ENCODE measurements at regions not wholly inside any gene's neighbourhood (a gene's known extent, or its start where the extent isn't known, plus 50 kb on each side); places are given as distances from the start of the nearest gene placed in this dataset.
A peak's percentile ranks its signal among the peaks of the same experiment; 100 is the strongest.

DNA sequence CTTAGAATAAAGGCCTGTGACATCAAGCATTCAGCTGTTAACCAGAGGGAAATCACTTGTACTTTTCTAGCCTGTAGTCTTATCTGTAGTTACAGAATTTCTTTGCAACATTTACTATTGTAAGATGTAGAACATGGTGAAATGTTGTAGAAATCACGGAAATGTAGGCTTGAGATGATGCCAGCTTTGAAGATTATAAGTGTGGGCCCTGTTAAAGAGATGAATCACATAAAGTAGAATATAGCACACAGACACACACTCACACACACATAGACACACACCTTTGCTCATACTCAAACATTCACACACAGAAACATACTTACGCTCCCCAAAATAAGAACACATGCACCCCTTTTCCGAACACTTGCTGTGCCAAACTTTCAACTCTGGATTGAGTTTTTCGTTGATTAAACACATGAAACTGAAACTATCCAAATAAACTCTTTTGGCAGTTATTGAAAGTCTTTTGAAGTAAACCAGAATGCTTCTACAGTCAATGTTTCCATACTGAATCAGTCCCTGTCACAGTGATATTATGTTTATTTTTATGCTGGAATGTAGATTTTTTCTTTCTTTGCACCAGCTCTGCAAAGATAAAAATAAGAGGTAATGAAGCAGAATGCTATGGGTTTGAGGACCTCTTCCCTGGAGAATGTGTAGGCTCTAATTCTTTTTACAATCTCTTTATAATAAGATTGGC, 230.3 kb upstream of the MEOX2 start:
- DNase-seq (ENCODE audit: low spot score), result no peak

DNA sequence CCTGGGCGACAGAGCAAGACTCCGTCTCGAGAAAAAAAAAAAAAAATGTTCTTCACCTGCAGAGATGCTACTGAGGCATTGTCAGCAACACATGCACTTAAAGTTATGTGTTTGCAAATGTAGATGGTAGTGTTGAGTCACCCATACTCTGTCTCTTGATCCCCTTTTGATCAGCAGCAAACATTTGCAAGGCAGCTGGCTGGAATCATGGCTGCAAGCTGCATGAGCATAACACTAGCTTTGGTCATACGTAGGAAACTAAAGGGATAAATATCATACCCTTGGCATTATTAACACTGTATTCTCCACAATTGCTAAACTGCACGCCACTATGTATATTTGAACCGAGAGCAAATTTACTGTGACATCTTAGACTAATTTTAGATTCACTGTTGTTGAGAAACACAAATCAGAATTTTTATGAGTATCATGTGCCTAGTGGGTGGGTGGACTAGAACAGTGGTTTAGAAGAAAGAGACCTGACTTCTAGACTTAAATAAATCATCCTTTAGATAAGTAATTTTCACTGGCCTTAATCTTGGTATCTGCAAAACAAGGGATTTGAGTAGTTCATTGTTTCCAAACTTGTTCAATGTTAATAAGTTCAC, 229.3 kb upstream of the MEOX2 start:
- DNase-seq (ENCODE audit: low spot score), result no peak

DNA sequence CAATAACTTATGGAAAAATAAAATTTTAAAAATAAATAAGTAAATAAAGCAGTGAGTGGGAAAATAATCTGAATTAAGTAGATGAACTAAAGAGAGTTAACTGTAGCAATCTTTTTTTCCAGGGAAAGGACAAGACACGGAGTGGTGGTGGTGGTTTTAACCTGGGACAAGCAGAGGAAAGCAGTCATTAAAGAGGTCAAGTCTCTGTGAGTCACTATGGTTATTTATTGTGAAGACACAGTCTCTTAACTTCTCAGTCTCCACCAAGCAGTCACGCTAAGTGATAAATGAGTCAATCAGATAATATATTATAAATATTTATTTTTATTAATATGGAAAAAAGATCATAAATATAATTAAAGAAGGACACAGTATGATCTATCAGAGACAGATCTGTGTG, 228.1 kb upstream of the MEOX2 start:
- DNase-seq (ENCODE audit: low spot score), result no peak

DNA sequence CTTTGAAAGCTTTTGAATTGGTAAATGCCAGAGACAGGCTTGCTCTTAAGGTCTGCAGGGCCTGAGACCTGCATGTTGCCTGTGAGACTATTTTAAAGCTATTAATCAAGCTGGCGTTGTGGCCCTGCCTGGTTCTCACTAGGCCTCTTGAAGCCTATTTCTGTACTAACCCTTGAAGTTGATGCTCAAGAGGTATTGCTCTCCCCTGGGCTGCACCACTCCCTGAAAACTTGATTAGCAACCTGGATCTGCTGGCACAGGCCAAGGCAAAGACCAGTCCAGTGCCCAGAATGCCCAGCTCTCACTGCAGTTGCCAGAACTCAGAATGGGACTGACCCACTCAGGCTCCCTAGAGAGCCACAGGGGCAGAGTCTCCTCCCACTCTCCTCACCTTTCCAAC, 220.0 kb upstream of the MEOX2 start:
- no peak for DNase-seq (ENCODE audit: low spot score)

DNA sequence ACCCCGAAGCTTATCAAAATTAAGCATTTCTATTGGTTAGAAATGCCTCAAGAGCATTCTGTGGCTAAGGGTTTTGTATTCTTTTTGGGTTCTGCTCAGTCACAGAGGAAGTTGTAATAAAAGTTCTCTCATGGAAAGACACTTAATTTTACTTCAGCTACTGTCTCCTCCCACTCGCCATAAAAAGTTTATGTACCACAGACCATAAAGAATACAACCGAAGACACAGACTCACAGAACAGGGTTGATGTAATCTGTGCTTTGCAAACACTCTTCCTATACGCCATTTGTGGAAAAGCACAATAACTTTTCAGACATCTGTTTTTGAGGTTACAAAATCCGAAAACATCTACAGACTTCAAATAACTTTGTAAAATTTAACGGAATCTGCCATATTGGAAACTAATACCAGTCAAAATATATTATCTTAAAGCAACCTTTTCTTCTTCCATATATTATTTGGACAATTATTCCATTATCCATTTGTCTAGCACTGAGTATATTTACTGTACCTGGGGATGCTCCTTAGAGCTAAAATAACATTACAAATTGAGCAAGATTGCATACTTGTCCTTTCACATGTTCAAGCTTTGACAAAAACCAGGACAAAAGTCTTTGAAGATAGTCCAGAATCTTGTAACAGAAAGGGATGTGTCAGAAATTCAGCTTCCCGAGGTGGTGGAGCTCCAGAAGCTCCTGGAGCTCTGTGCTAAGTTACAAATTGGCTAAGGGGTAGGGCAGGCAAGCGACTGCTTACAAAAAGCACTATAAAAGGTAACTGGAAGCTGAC, 219.0 kb upstream of the MEOX2 start:
- no peak for DNase-seq (ENCODE audit: low spot score)

DNA sequence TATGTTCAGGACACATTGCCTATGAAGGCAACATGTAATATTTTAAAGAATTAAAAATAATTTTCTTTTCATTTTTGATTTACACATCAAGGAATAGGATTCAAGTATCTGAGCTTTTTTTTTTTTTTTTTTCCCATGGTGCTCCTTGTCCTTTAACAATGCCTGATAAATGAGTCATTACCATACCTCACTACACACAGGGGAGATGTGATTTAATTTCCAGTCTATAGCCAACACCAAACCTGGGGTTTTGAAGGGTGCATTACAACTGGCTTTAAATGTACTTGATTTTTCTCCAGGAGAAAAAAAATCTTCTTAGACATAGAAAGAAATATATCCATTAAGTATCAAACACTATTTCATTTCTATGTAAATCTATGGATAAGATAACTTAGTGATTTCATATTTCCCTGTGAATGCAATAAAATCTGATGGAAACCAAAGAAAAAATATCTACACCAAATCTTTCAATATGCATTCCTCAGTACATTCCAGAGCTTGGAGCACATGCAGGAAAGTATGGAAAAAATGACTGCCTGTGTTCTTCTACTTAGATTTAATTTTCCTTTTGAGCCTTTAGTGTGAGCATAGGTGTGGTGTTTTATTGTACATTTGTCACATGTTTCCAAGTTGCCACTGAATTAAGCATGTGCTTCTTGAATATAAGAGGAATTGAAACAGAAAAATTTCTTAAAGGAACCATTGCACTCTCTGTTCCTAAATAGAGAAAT, 204.8 kb upstream of the MEOX2 start:
- no peak for DNase-seq (ENCODE audit: low spot score)

DNA sequence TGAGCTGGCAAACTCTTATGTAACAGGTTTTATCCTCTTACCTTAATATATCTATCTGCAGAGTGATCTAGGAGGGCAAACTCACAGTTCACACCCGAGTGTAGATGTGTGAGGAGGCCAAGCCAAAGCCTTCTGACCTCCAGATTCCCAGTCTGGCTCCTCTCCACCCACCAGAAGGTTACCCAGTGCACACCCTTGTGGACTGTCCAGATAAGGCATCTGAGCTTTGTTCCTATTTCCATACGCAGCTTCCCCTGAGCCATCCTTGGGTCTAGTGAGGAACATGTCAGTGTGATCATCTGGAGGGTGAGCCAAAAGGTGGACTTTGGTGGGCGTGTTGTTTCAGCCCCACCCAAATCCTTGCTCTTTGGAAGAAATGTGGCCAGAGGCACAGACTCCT, 203.0 kb upstream of the MEOX2 start:
- peak; percentile 48 for DNase-seq (ENCODE audit: low spot score)

DNA sequence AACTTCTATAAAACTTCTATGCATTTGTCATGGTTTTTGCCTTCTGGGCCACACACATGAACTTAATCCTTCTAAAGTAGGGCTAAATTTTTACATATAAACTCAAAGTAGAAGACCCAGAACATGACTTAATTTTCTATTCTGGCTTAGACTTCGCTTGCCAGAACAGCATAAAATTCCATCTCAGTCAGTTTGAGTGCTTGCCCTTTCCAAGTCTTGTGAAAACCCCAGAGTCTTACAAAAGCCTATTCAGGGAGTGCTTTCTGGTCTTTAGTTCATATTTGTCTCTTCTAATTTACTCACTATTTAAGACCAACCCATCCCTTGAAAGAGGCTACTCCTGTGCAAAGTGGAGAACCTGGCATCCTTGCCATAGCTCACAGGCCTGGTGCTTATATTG, 201.6 kb upstream of the MEOX2 start:
- no peak for DNase-seq (ENCODE audit: low spot score)

DNA sequence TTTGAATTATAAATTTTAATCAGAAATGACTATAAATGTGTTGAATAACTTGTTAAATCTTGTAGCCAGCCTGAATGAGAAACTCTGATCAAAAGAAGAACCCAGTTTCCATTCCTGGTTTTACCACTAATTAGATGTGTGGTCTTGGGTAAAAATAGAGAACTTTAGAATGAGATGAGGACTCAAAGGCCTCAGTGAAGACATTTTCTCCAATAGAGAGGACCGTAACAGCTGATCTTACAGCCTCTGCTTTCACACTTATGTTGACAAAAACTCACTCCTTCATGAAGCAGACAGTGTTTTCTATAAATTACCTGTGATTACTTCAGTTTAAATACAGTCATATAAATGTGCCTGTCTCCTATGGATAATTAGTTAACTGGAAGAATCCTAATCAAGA, 200.1 kb upstream of the MEOX2 start:
- DNase-seq (ENCODE audit: low spot score), result no peak

DNA sequence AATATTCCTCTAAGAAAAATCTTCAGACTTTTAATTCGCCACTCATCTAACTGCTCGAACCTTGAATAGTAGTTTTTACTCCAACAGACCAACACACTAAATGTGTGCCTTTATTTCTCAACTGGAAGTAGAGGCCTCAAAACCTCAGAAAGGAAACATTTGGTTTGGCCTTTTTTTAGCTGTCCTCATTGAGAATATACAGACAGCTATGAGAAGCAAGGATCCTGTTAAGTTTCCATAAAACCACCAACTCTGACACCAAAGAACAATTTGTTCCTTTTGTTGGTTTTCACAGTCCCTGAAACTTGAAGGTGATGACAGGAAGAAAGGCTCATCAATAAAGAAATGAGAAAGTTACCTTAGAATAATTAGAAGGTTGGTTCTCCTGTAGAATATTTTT, 199.2 kb upstream of the MEOX2 start:
- DNase-seq (ENCODE audit: low spot score), result no peak

DNA sequence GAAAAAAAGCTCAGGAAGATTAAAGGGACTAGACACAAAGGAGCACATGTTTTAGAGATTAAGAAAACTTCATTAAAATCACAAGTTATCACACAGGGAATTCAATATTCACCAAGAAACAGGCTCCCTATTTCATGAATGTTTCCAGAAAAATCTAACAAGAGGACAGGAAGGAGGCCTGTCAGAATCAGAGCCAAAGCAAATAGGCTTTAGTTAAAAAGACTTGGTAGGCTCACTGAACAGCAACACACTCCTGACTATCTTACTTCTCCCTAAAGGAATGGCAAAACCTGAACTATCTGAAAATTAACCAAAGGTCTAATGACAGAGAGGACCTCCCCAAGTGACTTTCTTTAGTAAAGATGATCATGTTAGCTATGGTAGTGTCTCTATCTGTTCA, 188.3 kb upstream of the MEOX2 start:
- DNase-seq (ENCODE audit: low spot score), result no peak

DNA sequence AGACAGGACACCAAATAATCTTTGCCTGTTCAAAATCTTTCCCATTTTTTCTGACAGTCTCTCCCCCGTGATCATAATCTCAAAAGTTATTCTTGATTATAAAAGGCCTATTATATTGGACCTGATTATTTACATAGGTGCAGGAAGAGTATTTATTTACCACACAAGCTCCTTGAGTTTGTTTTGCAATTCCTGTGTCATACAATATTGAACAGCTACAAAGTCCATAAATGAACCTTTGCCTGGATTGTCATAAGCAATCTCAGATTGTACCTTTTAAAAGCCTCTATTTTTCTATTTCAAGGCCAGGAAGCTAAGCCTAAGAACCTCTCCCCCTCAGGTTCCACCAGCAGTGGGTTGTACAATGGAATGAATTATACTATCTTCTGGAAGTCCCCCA, 183.9 kb upstream of the MEOX2 start:
- no peak for DNase-seq (ENCODE audit: low spot score)

DNA sequence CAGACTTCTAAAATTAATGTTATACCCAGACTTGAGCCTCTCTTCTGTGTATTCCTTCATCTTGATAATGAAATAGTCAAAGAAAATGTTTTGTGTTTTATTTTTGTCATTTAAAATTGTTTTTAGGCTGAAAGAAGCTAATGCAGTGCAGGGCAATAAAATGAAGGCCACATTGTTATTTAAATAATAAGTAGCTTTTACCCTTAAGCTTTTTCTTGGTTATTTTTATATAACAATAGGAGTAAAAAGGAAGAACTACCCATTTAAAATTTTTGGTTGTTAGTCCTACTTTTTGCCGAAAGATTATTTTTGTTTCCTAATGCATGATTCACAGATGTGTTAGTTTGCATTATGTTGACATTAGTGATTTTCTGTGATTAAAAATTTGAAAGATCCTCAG, 181.0 kb upstream of the MEOX2 start:
- no peak for DNase-seq (ENCODE audit: low spot score)

DNA sequence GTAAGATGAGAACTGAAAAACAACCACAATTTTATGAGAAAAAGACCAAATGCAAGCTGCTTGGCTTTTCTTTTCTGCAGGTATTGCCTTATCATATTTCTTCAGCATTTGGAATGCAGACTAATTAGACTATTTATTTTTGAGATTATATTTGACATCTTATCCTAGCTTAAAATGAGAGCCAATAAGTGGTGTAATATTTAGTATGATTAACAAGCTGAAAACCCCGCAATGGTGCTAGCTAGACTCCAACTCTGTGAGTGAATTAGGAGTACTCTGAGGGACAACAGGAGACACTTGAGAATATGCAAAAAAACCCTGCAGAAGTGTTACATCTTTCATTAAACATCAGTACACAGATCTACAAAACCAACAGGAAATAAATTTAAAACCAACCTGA, 180.3 kb upstream of the MEOX2 start:
- no peak for DNase-seq (ENCODE audit: low spot score)

DNA sequence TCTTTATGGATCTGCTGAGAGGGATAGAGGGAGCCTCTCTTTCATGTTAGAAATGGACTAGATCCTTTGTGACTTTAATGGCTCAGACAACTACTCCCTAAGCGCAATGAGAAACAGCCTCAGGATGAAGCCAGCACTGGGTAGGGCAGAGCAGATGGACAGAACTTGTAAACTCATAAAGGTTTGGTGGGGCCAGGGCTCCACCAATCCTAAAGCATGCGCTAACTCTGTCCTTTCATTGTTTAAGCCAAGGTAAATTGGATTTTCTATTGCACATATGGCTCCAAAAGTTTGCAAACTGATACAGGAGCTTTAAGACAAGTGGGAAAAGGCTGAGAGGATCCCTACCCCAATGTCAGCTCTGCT, 178.1 kb upstream of the MEOX2 start:
- no peak for DNase-seq (ENCODE audit: low spot score)

DNA sequence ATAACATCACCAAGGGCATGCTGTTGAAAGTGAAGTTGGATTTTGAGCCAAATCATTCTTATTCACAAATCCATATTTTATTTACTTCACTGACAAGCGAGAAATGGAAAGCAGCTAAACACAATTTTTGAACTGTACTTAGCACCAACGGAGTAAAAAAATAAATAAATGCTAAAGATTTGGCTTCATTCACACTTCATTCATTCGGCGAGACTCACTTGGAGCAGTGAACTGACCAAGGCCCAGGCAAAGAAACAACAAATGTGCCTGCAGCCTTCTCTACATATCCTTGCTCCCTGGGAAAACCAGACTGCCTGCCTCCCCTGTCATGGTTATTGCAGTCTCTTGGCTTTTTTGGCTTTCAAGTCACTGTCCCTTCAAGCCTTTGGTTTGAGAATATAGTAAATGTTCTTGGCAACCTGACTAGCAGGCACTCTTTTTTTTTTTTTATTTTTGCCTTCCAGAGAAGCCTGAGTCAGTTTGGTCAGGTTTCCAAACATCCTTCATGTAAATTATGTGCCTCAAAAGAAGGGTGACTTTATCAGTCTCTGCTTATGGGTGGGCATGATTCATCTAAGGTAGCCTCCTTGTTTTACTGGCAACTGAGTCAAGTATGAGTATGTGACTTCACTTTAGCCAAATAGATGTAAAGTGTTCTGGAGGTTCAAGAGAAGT, 177.6 kb upstream of the MEOX2 start:
- DNase-seq (ENCODE audit: low spot score), result no peak

DNA sequence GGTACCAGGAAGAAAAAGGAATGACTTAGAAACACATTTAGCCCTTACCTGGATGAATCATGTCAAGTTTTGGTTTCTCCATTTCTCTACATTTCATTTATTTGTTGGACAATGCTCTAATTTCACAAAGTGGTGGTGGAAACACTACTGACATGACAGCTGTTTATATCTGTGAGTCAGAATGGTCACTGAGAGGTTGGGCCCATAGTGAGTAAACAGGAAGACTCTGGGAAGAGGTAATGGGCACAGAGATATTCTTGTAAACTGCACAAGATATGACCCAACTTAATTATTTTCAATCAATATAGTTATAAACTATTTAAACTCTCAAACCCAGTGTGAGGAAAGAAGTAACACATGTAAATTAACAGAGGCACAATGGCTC, 176.3 kb upstream of the MEOX2 start:
- DNase-seq (ENCODE audit: low spot score), result no peak

DNA sequence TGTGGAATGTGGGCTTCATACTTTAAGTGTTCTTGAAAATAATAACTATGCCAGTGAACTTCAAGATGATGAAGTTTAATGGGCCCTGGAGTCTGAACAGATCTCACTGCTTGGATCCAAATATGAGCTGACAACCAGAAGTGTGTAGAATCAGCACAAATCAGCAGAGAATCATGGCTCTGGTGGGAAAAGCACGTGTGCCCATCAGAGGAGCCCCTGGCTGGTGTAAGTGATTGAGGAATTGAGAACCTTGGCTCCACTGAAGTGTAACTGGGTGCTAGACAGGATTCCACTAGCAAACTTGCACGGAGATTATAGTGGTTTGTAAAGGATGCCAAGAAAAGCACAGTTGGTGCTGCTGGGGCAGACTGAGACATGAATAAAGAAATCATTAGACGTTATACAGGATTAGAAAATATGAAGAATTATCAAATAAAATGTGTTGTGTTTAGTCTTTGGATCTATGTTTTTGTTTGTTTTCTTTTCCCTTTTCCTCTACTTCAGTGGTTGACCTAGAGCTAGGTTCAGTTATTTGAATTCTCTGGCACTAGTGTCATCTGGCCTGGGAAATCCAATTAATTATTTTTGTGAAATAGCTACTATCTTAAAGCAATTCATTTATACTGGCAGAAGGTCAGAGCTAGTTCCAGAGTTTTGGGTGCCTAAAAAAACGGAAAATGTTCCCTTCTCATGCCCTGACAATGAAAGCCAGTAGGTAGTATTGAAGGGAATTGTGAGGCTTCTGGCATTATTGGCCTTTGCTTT, 175.7 kb upstream of the MEOX2 start:
- no peak for DNase-seq (ENCODE audit: low spot score)

DNA sequence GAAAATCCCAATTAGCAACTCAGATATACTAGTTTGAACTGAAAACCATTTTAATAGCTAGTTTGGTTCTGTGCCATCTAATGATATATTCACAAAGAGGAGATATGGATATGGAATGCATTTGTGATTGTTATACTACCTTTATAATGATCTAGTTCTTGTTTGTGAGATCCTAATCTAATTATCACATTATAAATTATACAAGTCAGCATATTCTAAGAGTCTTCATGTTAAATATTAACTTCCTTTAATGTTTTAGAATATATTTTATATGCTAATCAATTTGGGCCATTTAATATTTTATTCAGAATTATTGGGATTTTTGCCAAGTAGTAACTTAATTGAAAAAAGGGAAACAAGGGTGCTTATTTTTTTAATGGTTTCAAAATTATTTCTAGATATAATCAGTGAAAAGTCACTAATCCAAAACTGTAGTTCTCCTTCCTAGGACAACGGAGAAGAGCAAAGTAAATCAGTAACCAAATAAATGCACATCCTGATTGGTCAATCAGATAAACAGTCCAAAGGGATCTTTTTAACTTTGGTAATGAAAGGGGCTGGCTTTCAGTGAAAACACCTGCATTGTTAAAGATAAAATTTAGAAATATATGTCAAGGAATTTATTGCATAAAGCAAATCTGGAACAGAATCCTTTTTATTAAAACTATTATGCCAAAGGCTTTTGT, 173.9 kb upstream of the MEOX2 start:
- DNase-seq (ENCODE audit: low spot score), result no peak

DNA sequence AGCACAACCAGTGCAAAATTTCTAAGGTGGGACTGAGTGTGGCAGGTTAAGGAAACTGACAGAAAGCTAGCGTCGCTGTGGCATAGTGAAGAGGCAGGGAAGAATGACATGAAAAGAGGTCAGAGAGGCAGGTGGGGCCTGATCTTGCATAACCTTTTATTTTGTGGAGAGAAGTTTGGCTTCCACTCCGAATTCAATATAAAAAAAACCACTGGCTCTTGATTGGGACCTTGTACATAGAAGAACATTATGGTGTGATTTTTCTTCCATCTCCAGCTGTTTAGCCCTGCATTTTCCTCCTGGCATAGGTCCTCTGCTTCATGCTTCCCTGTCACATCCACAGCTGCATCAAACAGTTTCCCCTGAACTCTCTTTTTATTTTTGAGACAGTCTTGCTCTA, 170.5 kb upstream of the MEOX2 start:
- no peak for DNase-seq (ENCODE audit: low spot score)

DNA sequence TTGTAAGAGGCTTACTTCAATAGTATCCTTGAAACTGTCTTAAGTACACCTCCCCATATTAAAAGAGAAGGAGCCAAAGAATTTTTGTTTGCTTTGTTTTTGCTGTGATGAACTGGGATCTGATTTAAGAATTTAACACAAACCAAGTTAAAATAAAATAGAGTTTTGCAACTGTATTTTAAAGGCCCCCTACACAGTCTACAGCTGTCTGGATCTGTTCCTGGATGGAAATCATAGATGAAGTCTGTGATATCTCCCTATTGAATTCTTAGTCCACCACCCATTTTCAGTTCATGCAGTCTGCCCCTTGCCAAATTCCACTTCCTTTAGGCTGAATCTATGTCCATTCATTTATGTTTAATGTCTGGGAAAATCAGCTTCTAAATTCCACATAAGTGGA, 169.8 kb upstream of the MEOX2 start:
- DNase-seq (ENCODE audit: low spot score), result no peak

All from D341Med (cell line).